IMR-90 (cell line): ENCODE measurements at regions not wholly inside any gene's neighbourhood (a gene's known extent, or its start where the extent isn't known, plus 50 kb on each side); places are given as distances from the start of the nearest gene placed in this dataset.

Source experiments
- ATAC-seq: fragments of 200-7000 bp; cut with Tn5 transposase; 2 replicates; pipeline ENCODE4 v1.9.1; 2020; ENCODE audit warnings: low read depth, mild to moderate bottlenecking, moderate library complexity
- BruUV-seq: library from RNA; stranded (reverse); fragments of 400-500 nt; replicated peaks from 2 replicates; lab custom pipeline; 2021; lab: Mats Ljungman, UMichigan
- CTCF ChIA-PET: fragments of 300-600 bp; formaldehyde crosslinking; extraction: SDS; loops from one replicate; lab custom pipeline; 2021; ENCODE audit warnings: antibody characterized with exemption; lab: Yijun Ruan, JAX
- POLR2A ChIA-PET: fragments of 300-600 bp; sonication (Branson Sonifier 250); formaldehyde crosslinking; loops from one replicate; lab custom pipeline; 2022; ENCODE audit warnings: antibody characterized with exemption; ENCODE audit not compliant: unreplicated experiment; lab: Charles Lee
- DNase-seq: peaks from one replicate; pipeline ENCODE4 v3.0.0; 2013
- H2AFZ ChIP-seq: replicated peaks from 2 replicates; pipeline ENCODE3; 2013; ENCODE audit warnings: low read length, mild to moderate bottlenecking; ENCODE audit not compliant: poor library complexity
- H2AK5ac ChIP-seq: 2 replicates; pipeline ENCODE4 v1.6.1; 2013; ENCODE audit warnings: low read depth, low read length, inconsistent platforms
- H2AK9ac ChIP-seq: replicated peaks from 2 replicates; pipeline ENCODE3; 2013; ENCODE audit warnings: mild to moderate bottlenecking, low read depth, low read length, moderate library complexity; ENCODE audit not compliant: poor library complexity
- H2BK120ac ChIP-seq: 2 replicates; pipeline ENCODE4 v1.6.1; 2013; ENCODE audit warnings: low read depth, low read length, inconsistent platforms
- H2BK15ac ChIP-seq: 3 replicates; pipeline ENCODE4 v1.6.1; 2013; ENCODE audit warnings: low read depth, low read length, inconsistent platforms
- H2BK20ac ChIP-seq: 2 replicates; pipeline ENCODE4 v1.6.1; 2013; ENCODE audit warnings: low read depth, mild to moderate bottlenecking, inconsistent platforms, low read length, moderate library complexity
- H2BK5ac ChIP-seq: 2 replicates; pipeline ENCODE4 v1.6.1; 2013; ENCODE audit warnings: mild to moderate bottlenecking, low read depth, low read length, inconsistent platforms; ENCODE audit not compliant: poor library complexity, severe bottlenecking
- H3K14ac ChIP-seq: replicated peaks from 2 replicates; pipeline ENCODE4 v1.6.1; 2013; ENCODE audit warnings: low read depth, low read length, inconsistent platforms
- H3K18ac ChIP-seq: 2 replicates; pipeline ENCODE4 v1.6.1; 2013; ENCODE audit warnings: low read depth, low read length, control low read depth
- H3K23ac ChIP-seq: 2 replicates; pipeline ENCODE4 v1.6.1; 2013; ENCODE audit warnings: low read depth, low read length, inconsistent platforms
- H3K27ac ChIP-seq: 2 replicates; pipeline ENCODE4 v1.5.1; 2013; ENCODE audit warnings: mild to moderate bottlenecking, control low read depth, low read length; ENCODE audit not compliant: insufficient read depth
- H3K27me3 ChIP-seq: 2 replicates; pipeline ENCODE4 v1.6.1; 2013; ENCODE audit warnings: low read length; ENCODE audit not compliant: control insufficient read depth, insufficient read depth
- H3K36me3 ChIP-seq: 2 replicates; pipeline ENCODE4 v1.6.1; 2013; ENCODE audit warnings: low read length, mixed read lengths; ENCODE audit not compliant: control insufficient read depth, insufficient read depth
- H3K4ac ChIP-seq: 2 replicates; pipeline ENCODE4 v1.6.1; 2013; ENCODE audit warnings: low read depth, low read length, inconsistent platforms
- H3K4me1 ChIP-seq: 2 replicates; pipeline ENCODE4 v1.6.1; 2013; ENCODE audit warnings: low read length, mixed read lengths; ENCODE audit not compliant: control insufficient read depth, insufficient read depth
- H3K4me2 ChIP-seq: 2 replicates; pipeline ENCODE4 v1.6.1; 2013; ENCODE audit warnings: low read depth, mild to moderate bottlenecking, control low read depth, low read length, moderate library complexity
- H3K4me3 ChIP-seq: 2 replicates; pipeline ENCODE4 v1.5.1; 2013; ENCODE audit warnings: low read depth, mild to moderate bottlenecking, control low read depth, low read length, moderate library complexity; ENCODE audit not compliant: insufficient read depth
- H3K56ac ChIP-seq: 2 replicates; pipeline ENCODE4 v1.6.1; 2013; ENCODE audit warnings: low read length, inconsistent platforms; ENCODE audit not compliant: insufficient read depth; ENCODE audit errors: extremely low read depth
- H3K79me1 ChIP-seq, 2 experiments: 2 replicates each; pipeline ENCODE4 v1.6.1; 2013; ENCODE audit warnings: low read length in 2 of 2, inconsistent platforms in 1 of 2, low read depth in 1 of 2
- H3K9ac ChIP-seq: 2 replicates; pipeline ENCODE4 v1.6.1; 2013; ENCODE audit warnings: low read depth, low read length, control low read depth
- H3K9me1 ChIP-seq: 2 replicates; pipeline ENCODE4 v1.6.1; 2013; ENCODE audit warnings: low read length, inconsistent platforms; ENCODE audit not compliant: insufficient read depth
- H3K9me3 ChIP-seq: 2 replicates; pipeline ENCODE4 v1.6.1; 2013; ENCODE audit warnings: low read length; ENCODE audit not compliant: control insufficient read depth, insufficient read depth
- H4K20me1 ChIP-seq: 2 replicates; pipeline ENCODE4 v1.6.1; 2013; ENCODE audit warnings: low read length, inconsistent platforms; ENCODE audit not compliant: insufficient read depth
- H4K5ac ChIP-seq: 2 replicates; pipeline ENCODE4 v1.6.1; 2013; ENCODE audit warnings: mild to moderate bottlenecking, low read depth, low read length, control low read depth
- H4K8ac ChIP-seq, 2 experiments: 2 replicates each; pipeline ENCODE4 v1.6.1; 2013; ENCODE audit warnings: low read depth in 2 of 2, low read length in 2 of 2, control low read depth in 1 of 2, inconsistent platforms in 1 of 2
- H4K91ac ChIP-seq: 2 replicates; pipeline ENCODE4 v1.6.1; 2013; ENCODE audit warnings: low read depth, low read length, inconsistent platforms; ENCODE audit not compliant: insufficient read depth
- CHD1 ChIP-seq: IDR thresholded peaks from 2 replicates; pipeline ENCODE4 v1.6.1; 2012; ENCODE audit warnings: low read depth, low read length, improper control_type of control experiment
- MAZ ChIP-seq: IDR thresholded peaks from 2 replicates; pipeline ENCODE4 v1.6.1; 2012; ENCODE audit warnings: low read depth, mild to moderate bottlenecking, low read length, improper control_type of control experiment, moderate library complexity, borderline replicate concordance
- dilution Hi-C: fragments of 300-500 bp; cut with HindIII; formaldehyde crosslinking; loops from one replicate; pipeline ENCODE4 v1.14.3; 2018; ENCODE audit warnings: low sequenced_read_pairs; ENCODE audit not compliant: unreplicated experiment
- in situ Hi-C: fragments of 300-500 bp; cut with MboI; formaldehyde crosslinking; loops from 3 replicates; pipeline ENCODE4 v1.14.3; 2019; ENCODE audit warnings: low sequenced_read_pairs, inconsistent platforms, mixed read lengths
- intact Hi-C: fragments of 100-400 bp; cut with micrococcal nuclease; formaldehyde crosslinking; loops from 2 replicates; pipeline ENCODE4 v1.10.0; 2022

DNA sequence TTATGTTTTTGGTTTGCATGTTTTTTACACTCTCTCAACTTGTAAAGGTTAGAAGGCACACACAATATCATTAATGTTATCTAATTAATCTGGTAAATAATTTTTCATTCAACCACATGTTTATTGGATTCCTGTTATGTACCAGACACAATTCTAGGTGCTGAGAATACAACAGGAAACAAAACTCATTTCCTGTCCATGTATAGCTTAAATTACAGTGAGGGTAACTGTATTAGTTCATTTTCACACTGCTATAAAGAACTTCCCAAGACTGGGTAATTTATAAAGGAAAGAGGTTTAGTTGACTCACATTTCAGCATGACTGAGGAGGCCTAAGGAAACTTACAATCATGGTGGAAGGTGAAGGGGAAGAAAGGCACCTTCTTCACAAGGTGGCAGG lies 270.5 kb downstream of the TRIB2 start:
- Histone ChIP-seq H3K79me1 (no peaks in the 10 kb centered on the region), H4K20me1 (no peaks in the 10 kb centered on the region), H3K9me1 (no peaks in the 10 kb centered on the region), H2BK120ac (no peak overlapping the region), H4K5ac (no peak overlapping the region), H2BK5ac (no peak overlapping the region), H3K4me3 (no peak overlapping the region), H3K4ac (no peak overlapping the region), H2AK9ac (no peak overlapping the region), H2AK5ac (no peak overlapping the region), H3K14ac (no peak overlapping the region), H4K8ac (no peak overlapping the region), H3K9me3 (no peaks in the 10 kb centered on the region), H3K56ac (no peak overlapping the region), H3K36me3 (no peaks in the 10 kb centered on the region), H3K4me1 (no peaks in the 10 kb centered on the region), H3K27me3 (no peaks in the 10 kb centered on the region), H3K18ac (no peak overlapping the region), H3K4me2 (no peak overlapping the region), H3K9ac (no peak overlapping the region), H4K91ac (no peak overlapping the region), H2BK15ac (no peak overlapping the region), H3K27ac (no peak overlapping the region), H3K23ac (no peak overlapping the region), H2BK20ac (no peak overlapping the region), H2AFZ (no peak overlapping the region)
- CTCF ChIA-PET: interaction anchor here (1.2 kb wide), 1 partner anchor 20 kb away, joined by 4 read pairs; no protein-coding TSS in a partner anchor
- in situ Hi-C loops (no loop called here), intact Hi-C loops (no loop called here), dilution Hi-C loops (no loop called here)
- ATAC-seq (no peak), DNase-seq (no peak)
- BruUV-seq: no TSS peak
- POLR2A ChIA-PET: no interaction called here
- TF ChIP-seq MAZ (no peak), CHD1 (no peak)
